ENCODE measurements at regions not wholly inside any gene's neighbourhood (a gene's known extent, or its start where the extent isn't known, plus 50 kb on each side); places are given as distances from the start of the nearest gene placed in this dataset.

DNA sequence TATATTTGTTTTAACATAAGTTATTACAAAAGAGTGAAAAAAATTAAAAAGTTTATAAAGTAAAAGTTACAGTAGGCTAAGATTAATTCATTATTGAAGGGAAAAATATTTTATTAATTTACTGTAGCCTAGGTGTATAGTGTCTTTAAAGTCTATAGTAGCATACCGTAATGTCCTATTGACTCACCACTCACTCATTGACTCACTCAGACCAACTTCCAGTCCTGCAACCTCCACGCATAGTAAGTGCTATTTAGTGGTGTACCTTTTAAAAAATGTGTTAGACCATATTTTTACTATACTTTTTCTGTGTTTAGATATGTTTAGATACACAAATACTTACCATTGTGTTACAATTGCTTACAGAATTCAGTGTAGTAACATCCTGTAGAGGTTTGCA is 841.1 kb downstream of the CENPC start:
- Mint-ChIP-seq H3K9me3 (ENCODE audit: unreplicated experiment) (no peaks in the 10 kb centered on the region), H3K27me3 (ENCODE audit: insufficient read depth, unreplicated experiment) (no peaks in the 10 kb centered on the region), H3K27ac (ENCODE audit: low read depth, unreplicated experiment) (no peak overlapping the region), H3K36me3 (ENCODE audit: insufficient read depth, unreplicated experiment) (no peaks in the 10 kb centered on the region), H3K4me3 (ENCODE audit: unreplicated experiment) (no peak overlapping the region), H3K4me1 (ENCODE audit: insufficient read depth, unreplicated experiment) (peaks cover 12% of the 10 kb centered on the region)
- peak; percentile 13 for DNase-seq (ENCODE audit: unreplicated experiment)
- ChIA-PET CTCF (no interaction called here), POLR2A (no interaction called here)
- no TSS peak for BruUV-seq (replicated peaks)
- intact Hi-C loops (cut with micrococcal nuclease) = no loop called here
- TF ChIP-seq, protein P1, sequence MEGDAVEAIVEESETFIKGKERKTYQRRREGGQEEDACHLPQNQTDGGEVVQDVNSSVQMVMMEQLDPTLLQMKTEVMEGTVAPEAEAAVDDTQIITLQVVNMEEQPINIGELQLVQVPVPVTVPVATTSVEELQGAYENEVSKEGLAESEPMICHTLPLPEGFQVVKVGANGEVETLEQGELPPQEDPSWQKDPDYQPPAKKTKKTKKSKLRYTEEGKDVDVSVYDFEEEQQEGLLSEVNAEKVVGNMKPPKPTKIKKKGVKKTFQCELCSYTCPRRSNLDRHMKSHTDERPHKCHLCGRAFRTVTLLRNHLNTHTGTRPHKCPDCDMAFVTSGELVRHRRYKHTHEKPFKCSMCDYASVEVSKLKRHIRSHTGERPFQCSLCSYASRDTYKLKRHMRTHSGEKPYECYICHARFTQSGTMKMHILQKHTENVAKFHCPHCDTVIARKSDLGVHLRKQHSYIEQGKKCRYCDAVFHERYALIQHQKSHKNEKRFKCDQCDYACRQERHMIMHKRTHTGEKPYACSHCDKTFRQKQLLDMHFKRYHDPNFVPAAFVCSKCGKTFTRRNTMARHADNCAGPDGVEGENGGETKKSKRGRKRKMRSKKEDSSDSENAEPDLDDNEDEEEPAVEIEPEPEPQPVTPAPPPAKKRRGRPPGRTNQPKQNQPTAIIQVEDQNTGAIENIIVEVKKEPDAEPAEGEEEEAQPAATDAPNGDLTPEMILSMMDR (IDR thresholded peaks at IDR 0.05; ENCODE audit: unreplicated experiment) = no peak

DNA sequence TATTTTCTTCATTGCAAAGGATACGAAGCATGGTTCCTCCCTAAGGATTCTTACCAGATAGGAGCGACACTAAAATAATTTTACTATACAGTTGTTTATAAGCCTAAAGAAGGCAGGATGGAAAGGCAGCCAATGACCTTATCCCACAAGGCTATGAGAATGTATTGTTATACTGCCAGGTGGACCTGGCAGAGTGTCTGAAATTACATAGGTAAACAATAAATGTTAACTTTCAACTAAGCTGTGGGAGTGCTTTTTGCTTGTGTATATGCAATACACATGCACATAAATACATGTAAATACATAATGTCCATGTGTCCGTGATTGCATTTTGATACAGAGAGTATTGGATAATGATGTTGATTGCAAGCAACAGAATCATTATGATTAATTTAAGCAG is 850.6 kb downstream of the CENPC start:
- no peaks in the 10 kb centered on the region for H3K4me1 Mint-ChIP-seq (ENCODE audit: insufficient read depth, unreplicated experiment)
- no peaks in the 10 kb centered on the region for H3K27me3 Mint-ChIP-seq (ENCODE audit: insufficient read depth, unreplicated experiment)
- ChIA-PET POLR2A (no interaction called here), CTCF (no interaction called here)
- no peaks in the 10 kb centered on the region for H3K36me3 Mint-ChIP-seq (ENCODE audit: insufficient read depth, unreplicated experiment)
- BruUV-seq (replicated peaks) = no TSS peak
- H3K4me3 Mint-ChIP-seq (ENCODE audit: unreplicated experiment) = no peak overlapping the region
- no peaks in the 10 kb centered on the region for H3K9me3 Mint-ChIP-seq (ENCODE audit: unreplicated experiment)
- intact Hi-C loops (cut with micrococcal nuclease) = no loop called here
- H3K27ac Mint-ChIP-seq (ENCODE audit: low read depth, unreplicated experiment) = no peak overlapping the region
- no peak for DNase-seq (ENCODE audit: unreplicated experiment)
- TF ChIP-seq, protein P1 (IDR thresholded peaks at IDR 0.05; ENCODE audit: unreplicated experiment) = no peak

DNA sequence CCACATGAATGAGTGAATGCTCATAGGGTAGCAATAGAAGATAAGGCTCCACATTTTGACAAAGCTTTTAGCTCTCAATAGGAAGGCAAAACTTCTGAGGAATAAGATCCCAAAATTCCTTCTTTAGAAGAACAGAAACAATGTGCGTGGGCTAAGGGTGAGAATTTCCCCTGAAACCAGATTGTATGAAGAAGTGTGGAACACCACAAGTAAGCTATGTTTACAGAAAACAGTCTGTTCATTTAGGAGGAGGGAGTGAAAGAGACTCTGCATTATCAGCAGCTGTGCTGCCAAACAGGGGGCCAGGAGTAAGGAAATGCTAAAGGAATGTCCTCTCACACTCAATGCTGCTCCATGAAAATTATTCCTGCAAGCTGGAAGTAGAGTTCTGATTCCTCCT is 851.6 kb downstream of the CENPC start:
- DNase-seq (ENCODE audit: unreplicated experiment) = no peak
- H3K27me3 Mint-ChIP-seq (ENCODE audit: insufficient read depth, unreplicated experiment) = no peaks in the 10 kb centered on the region
- TF ChIP-seq, protein P1 (IDR thresholded peaks at IDR 0.05; ENCODE audit: unreplicated experiment) = no peak
- H3K4me1 Mint-ChIP-seq (ENCODE audit: insufficient read depth, unreplicated experiment) = no peaks in the 10 kb centered on the region
- H3K9me3 Mint-ChIP-seq (ENCODE audit: unreplicated experiment) = no peaks in the 10 kb centered on the region
- no peaks in the 10 kb centered on the region for H3K36me3 Mint-ChIP-seq (ENCODE audit: insufficient read depth, unreplicated experiment)
- H3K4me3 Mint-ChIP-seq (ENCODE audit: unreplicated experiment) = no peak overlapping the region
- intact Hi-C loops (cut with micrococcal nuclease) = no loop called here
- H3K27ac Mint-ChIP-seq (ENCODE audit: low read depth, unreplicated experiment) = no peak overlapping the region
- ChIA-PET POLR2A (no interaction called here), CTCF (interaction anchor here (0.6 kb wide), 1 partner anchor 830 kb away, joined by 3 read pairs; no protein-coding TSS in a partner anchor)
- no TSS peak for BruUV-seq (replicated peaks)

DNA sequence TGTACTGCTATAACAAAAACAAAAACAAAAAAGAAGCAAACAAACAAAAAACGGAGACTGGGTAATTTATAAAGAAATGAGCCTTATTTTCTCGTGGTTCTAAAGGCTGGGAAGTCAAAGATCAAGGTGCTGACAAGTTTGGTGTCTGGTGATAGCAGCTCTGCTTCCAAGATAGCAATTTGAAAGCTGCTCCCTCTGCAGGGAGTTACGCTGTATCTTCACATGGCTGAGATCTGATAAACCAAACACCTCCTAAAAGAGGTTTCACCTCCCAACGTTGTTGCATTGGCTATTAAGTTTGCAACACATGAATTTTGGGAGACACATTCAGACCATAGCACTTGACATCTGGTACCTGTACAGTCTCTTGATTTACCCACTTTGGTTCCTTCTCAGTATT is 854.2 kb downstream of the CENPC start:
- ChIA-PET CTCF (interaction anchor here (0.7 to 1.3 kb wide), 3 partner anchors 45 to 702 kb away, joined by 3 read pairs; no protein-coding TSS in a partner anchor), POLR2A (no interaction called here)
- BruUV-seq (replicated peaks) = no TSS peak
- H3K27ac Mint-ChIP-seq (ENCODE audit: low read depth, unreplicated experiment) = no peak overlapping the region
- H3K9me3 Mint-ChIP-seq (ENCODE audit: unreplicated experiment) = no peaks in the 10 kb centered on the region
- intact Hi-C loops (cut with micrococcal nuclease) = loop anchor here (2.0 kb wide), 1 partner anchor 1682 kb away; no protein-coding TSS in a partner anchor
- TF ChIP-seq, protein P1 (IDR thresholded peaks at IDR 0.05; ENCODE audit: unreplicated experiment) = peak; percentile 6
- H3K36me3 Mint-ChIP-seq (ENCODE audit: insufficient read depth, unreplicated experiment) = no peaks in the 10 kb centered on the region
- H3K27me3 Mint-ChIP-seq (ENCODE audit: insufficient read depth, unreplicated experiment) = no peaks in the 10 kb centered on the region
- DNase-seq (ENCODE audit: unreplicated experiment) = peak; percentile 5
- H3K4me1 Mint-ChIP-seq (ENCODE audit: insufficient read depth, unreplicated experiment) = no peaks in the 10 kb centered on the region
- no peak overlapping the region for H3K4me3 Mint-ChIP-seq (ENCODE audit: unreplicated experiment)
